AG08396 (cell line): ENCODE measurements at regions not wholly inside any gene's neighbourhood (a gene's known extent, or its start where the extent isn't known, plus 50 kb on each side); places are given as distances from the start of the nearest gene placed in this dataset.

Source experiments
- DNase-seq: peaks from one replicate; pipeline ENCODE4 v3.0.0; 2012; ENCODE audit warnings: low spot score, mixed read lengths

GRCh38 chr4:138078751-138079520 lies 163.2 kb downstream of the SLC7A11 start:
- no peak for DNase-seq

GRCh38 chr4:138078253-138078652 lies 163.9 kb downstream of the SLC7A11 start:
- no peak for DNase-seq

- no peak for DNase-seq
These were observed 165.6 kb downstream of the SLC7A11 start for GRCh38 chr4:138076561-138076960.

- no peak for DNase-seq
These were observed 171.3 kb downstream of the SLC7A11 start for GRCh38 chr4:138070816-138071215.

- no peak for DNase-seq
These were observed 178.6 kb downstream of the SLC7A11 start for GRCh38 chr4:138063581-138063980.

- peak; percentile 67 for DNase-seq
These were observed 179.2 kb downstream of the SLC7A11 start for GRCh38 chr4:138062929-138063328.

GRCh38 chr4:138056541-138056940 lies 185.6 kb downstream of the SLC7A11 start:
- DNase-seq = no peak

- peak; percentile 34 for DNase-seq
These were observed 186.3 kb downstream of the SLC7A11 start for GRCh38 chr4:138055890-138056289.

- DNase-seq = peak; percentile 81
These were observed 188.4 kb downstream of the SLC7A11 start for GRCh38 chr4:138053641-138054301.

GRCh38 chr4:138052806-138053632 lies 189.1 kb downstream of the SLC7A11 start:
- DNase-seq = no peak

GRCh38 chr4:138051157-138051556 lies 191.0 kb downstream of the SLC7A11 start:
- DNase-seq = peak; percentile 29

- no peak for DNase-seq
These were observed 191.5 kb downstream of the SLC7A11 start for GRCh38 chr4:138050601-138051000.

GRCh38 chr4:138049355-138049754 lies 192.8 kb downstream of the SLC7A11 start:
- no peak for DNase-seq

- DNase-seq = no peak
These were observed 194.9 kb downstream of the SLC7A11 start for GRCh38 chr4:138047290-138047689.

- no peak for DNase-seq
These were observed 197.1 kb downstream of the SLC7A11 start for GRCh38 chr4:138045036-138045435.

- DNase-seq = peak; percentile 44
These were observed 203.1 kb downstream of the SLC7A11 start for GRCh38 chr4:138039010-138039409.

GRCh38 chr4:138037696-138038095 lies 204.5 kb downstream of the SLC7A11 start:
- DNase-seq = peak; percentile 64

GRCh38 chr4:138035781-138036258 lies 206.3 kb downstream of the SLC7A11 start:
- DNase-seq = peak; percentile 65

- DNase-seq = no peak
These were observed 207.3 kb downstream of the SLC7A11 start for GRCh38 chr4:138034871-138035270.

- DNase-seq = no peak
These were observed 209.9 kb downstream of the SLC7A11 start for GRCh38 chr4:138032222-138032621.

- no peak for DNase-seq
These were observed 211.8 kb downstream of the SLC7A11 start for GRCh38 chr4:138030375-138030774.

- DNase-seq = no peak
These were observed 213.2 kb downstream of the SLC7A11 start for GRCh38 chr4:138028923-138029322.
